ENCODE measurements at regions not wholly inside any gene's neighbourhood (a gene's known extent, or its start where the extent isn't known, plus 50 kb on each side); places are given as distances from the start of the nearest gene placed in this dataset.

GRCh38 chr2:45093181-45093580 is 83.9 kb upstream of the SIX2 start:
- Histone ChIP-seq H3K4me1 (no peaks in the 10 kb centered on the region), H3K27ac (no peak overlapping the region), H3K27me3 (peaks cover 20% of the 10 kb centered on the region), H3K4me3 (no peak overlapping the region), H3K36me3 (no peaks in the 10 kb centered on the region), H3K9me3 (no peaks in the 10 kb centered on the region)
- TF ChIP-seq EP300 (IDR thresholded peaks at IDR 0.05), result no peak
- TF ChIP-seq POLR2A (IDR thresholded peaks at IDR 0.05), result no peak
- 92% methylated on average over 5 of the region's 5 CpGs for WGBS, 2 donors (ENCODE audit: low coverage in 1 of 2)
- no peak for ATAC-seq

GRCh38 chr2:45089554-45090261 is 80.5 kb upstream of the SIX2 start:
- H3K27me3 ChIP-seq, result peaks cover 10% of the 10 kb centered on the region
- H3K4me1 ChIP-seq, result no peaks in the 10 kb centered on the region
- no peak overlapping the region for H3K27ac ChIP-seq
- H3K9me3 ChIP-seq, result no peaks in the 10 kb centered on the region
- no peak for TF ChIP-seq POLR2A (IDR thresholded peaks at IDR 0.05)
- no peak for TF ChIP-seq POLR2AphosphoS5 (IDR thresholded peaks at IDR 0.05)
- no peak for TF ChIP-seq EP300 (IDR thresholded peaks at IDR 0.05)
- TF ChIP-seq CTCF (IDR thresholded peaks at IDR 0.05), result no peak
- no peak for ATAC-seq
- H3K4me3 ChIP-seq, result no peak overlapping the region
- 60 to 76% methylated on average over 12 of the region's 12 CpGs for WGBS, 2 donors (ENCODE audit: low coverage in 1 of 2)
- no peaks in the 10 kb centered on the region for H3K36me3 ChIP-seq

- no peaks in the 10 kb centered on the region for H3K27me3 ChIP-seq
- no peak for TF ChIP-seq POLR2AphosphoS5 (IDR thresholded peaks at IDR 0.05)
- no peak for TF ChIP-seq CTCF (IDR thresholded peaks at IDR 0.05)
- TF ChIP-seq POLR2A (IDR thresholded peaks at IDR 0.05), result no peak
- TF ChIP-seq EP300 (IDR thresholded peaks at IDR 0.05), result no peak
- no peaks in the 10 kb centered on the region for H3K4me1 ChIP-seq
- H3K36me3 ChIP-seq, result no peaks in the 10 kb centered on the region
- H3K9me3 ChIP-seq, result no peaks in the 10 kb centered on the region
- WGBS, 2 donors (ENCODE audit: low coverage in 1 of 2), result 81 to 90% methylated on average over 2 to 4 of the region's 4 CpGs
- no peak overlapping the region for H3K4me3 ChIP-seq
- ATAC-seq, result no peak
- no peak overlapping the region for H3K27ac ChIP-seq
These were observed 76.2 kb upstream of the SIX2 start for GRCh38 chr2:45085487-45085886.

- 73 to 76% methylated on average over 7 of the region's 8 CpGs for WGBS, 2 donors (ENCODE audit: low coverage in 1 of 2)
- no peaks in the 10 kb centered on the region for H3K4me1 ChIP-seq
- no peaks in the 10 kb centered on the region for H3K9me3 ChIP-seq
- no peaks in the 10 kb centered on the region for H3K27me3 ChIP-seq
- no peak overlapping the region for H3K27ac ChIP-seq
- no peaks in the 10 kb centered on the region for H3K36me3 ChIP-seq
- ATAC-seq, result no peak
- no peak overlapping the region for H3K4me3 ChIP-seq
- TF ChIP-seq CTCF (IDR thresholded peaks at IDR 0.05) (no peak), POLR2A (IDR thresholded peaks at IDR 0.05) (no peak), EP300 (IDR thresholded peaks at IDR 0.05) (no peak), POLR2AphosphoS5 (IDR thresholded peaks at IDR 0.05) (no peak)
These were observed 75.2 kb upstream of the SIX2 start for GRCh38 chr2:45084361-45085020.

- TF ChIP-seq EP300 (IDR thresholded peaks at IDR 0.05) (no peak), POLR2AphosphoS5 (IDR thresholded peaks at IDR 0.05) (no peak), CTCF (IDR thresholded peaks at IDR 0.05) (no peak), POLR2A (IDR thresholded peaks at IDR 0.05) (no peak)
- H3K27ac ChIP-seq, result no peak overlapping the region
- H3K27me3 ChIP-seq, result no peaks in the 10 kb centered on the region
- H3K4me1 ChIP-seq, result no peaks in the 10 kb centered on the region
- no peaks in the 10 kb centered on the region for H3K36me3 ChIP-seq
- H3K9me3 ChIP-seq, result no peaks in the 10 kb centered on the region
- 20 to 21% methylated on average over 4 of the region's 4 CpGs for WGBS, 2 donors (ENCODE audit: low coverage in 1 of 2)
- no peak for ATAC-seq
- H3K4me3 ChIP-seq, result no peak overlapping the region
These were observed 73.9 kb upstream of the SIX2 start for GRCh38 chr2:45083175-45083574.
